HAP-1 (cell line): ENCODE measurements at regions not wholly inside any gene's neighbourhood (a gene's known extent, or its start where the extent isn't known, plus 50 kb on each side); places are given as distances from the start of the nearest gene placed in this dataset.
A peak's percentile ranks its signal among the peaks of the same experiment; 100 is the strongest.

ENCODE experiments used
- DNase-seq, 2 experiments: peaks; one replicate each; pipeline ENCODE4 v3.0.0-alpha.2; 2016 to 2020; ENCODE audit warnings: low spot score in 2 of 2
- H3K27me3 ChIP-seq: fragments of 250-450 bp; sonication (Bioruptor Pico); 2 replicates; pipeline ENCODE4 v1.5.1; 2020; ENCODE audit warnings: low read depth, mild to moderate bottlenecking, moderate library complexity
- H3K36me3 ChIP-seq: fragments of 250-450 bp; sonication (Bioruptor Pico); replicated peaks from 2 replicates; pipeline ENCODE4 v1.5.1; 2020; ENCODE audit warnings: mild to moderate bottlenecking
- H3K4me1 ChIP-seq: fragments of 250-450 bp; sonication (Bioruptor Pico); 2 replicates; pipeline ENCODE4 v1.5.1; 2020; ENCODE audit warnings: mild to moderate bottlenecking
- H3K4me3 ChIP-seq: fragments of 250-450 bp; sonication (Bioruptor Pico); 2 replicates; pipeline ENCODE4 v1.5.1; 2020; ENCODE audit warnings: mild to moderate bottlenecking, moderate library complexity
- H3K9me3 ChIP-seq: fragments of 250-450 bp; sonication (Bioruptor Pico); 2 replicates; pipeline ENCODE4 v1.5.1; 2020; ENCODE audit warnings: mild to moderate bottlenecking, moderate library complexity
- in situ Hi-C: fragments of 300-500 bp; cut with MboI; formaldehyde crosslinking; loops from 3 replicates; pipeline ENCODE4 v1.14.3; 2020; ENCODE audit warnings: low sequenced_read_pairs, inconsistent platforms, mixed read lengths

DNA sequence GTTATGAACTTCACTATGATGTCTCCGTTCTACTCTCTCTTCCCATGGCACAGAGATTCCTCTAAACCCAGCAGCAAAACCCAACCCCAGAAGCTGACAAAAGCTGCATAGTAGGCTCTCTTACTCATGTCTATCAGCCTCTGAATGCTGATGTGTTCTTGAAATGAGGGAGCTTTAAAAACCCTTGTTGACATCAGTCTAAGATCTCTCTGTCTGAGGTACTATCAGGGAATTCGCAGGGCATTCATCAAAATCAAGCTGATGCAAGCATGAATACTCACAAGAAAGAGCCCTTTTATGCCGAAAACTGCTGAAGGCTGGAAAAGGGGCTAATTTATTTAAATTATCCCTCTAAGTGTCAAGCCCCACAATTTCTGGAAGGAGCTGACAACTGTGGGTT, 710.6 kb upstream of the FANCL start:
- H3K4me3 ChIP-seq, result no peak overlapping the region
- H3K4me1 ChIP-seq, result no peaks in the 10 kb centered on the region
- no peaks in the 10 kb centered on the region for H3K9me3 ChIP-seq
- H3K36me3 ChIP-seq, result no peaks in the 10 kb centered on the region
- in situ Hi-C loops, result no loop called here
- no peak for DNase-seq
- H3K27me3 ChIP-seq, result no peaks in the 10 kb centered on the region

DNA sequence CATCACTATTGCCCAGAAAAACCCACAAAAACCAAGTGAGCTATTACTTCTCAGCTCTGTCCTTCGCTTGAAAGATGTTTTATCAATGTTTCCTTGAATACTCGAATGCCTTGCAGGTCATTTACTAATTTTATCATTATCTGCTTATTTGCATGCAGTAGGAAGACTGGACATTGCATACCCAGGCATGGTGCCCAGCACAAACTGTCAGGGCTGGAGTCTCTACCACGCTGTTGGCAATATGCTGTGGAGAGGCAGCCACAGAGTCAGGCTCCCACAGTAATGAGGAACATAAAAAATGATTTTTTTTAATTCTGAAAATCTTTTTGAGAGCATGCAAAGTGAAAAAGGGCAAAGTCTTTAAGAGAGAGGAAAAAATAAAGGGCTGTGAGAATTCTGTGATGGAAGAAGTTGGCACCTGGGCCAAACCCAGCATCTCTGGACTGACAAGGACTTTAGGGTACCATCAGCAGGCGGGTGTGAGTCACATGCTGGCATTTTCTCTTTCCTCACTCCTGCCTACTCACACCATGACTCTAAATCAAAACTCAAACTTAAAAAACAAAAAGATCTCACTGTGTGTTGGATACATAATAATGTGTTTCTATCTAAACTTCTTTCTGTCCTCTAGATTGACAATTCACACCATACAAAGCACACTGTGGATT, 709.8 kb upstream of the FANCL start:
- no peak for DNase-seq
- H3K9me3 ChIP-seq, result no peaks in the 10 kb centered on the region
- H3K4me1 ChIP-seq, result no peaks in the 10 kb centered on the region
- in situ Hi-C loops, result no loop called here
- no peak overlapping the region for H3K4me3 ChIP-seq
- no peaks in the 10 kb centered on the region for H3K27me3 ChIP-seq
- H3K36me3 ChIP-seq, result no peaks in the 10 kb centered on the region

DNA sequence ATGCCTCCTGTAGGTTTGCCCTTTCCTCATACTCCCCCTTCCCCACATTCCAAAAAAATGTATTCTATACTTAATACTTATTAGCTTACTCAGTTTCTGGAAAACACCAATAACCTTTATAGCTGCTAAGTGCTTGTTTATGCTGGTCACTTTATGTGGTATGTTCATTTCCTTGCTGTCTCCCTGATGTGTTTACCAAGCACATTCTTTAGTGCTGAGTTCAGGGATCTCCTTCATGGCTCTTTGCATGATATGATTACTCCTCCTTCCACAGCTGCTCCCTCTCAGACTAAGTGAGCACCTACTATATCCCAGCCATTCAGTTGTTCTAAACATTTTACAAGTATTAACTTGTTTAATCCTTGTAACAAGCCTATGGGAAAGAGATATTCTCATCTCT, 698.3 kb upstream of the FANCL start:
- in situ Hi-C loops, result no loop called here
- no peak for DNase-seq
- H3K4me3 ChIP-seq, result no peak overlapping the region

DNA sequence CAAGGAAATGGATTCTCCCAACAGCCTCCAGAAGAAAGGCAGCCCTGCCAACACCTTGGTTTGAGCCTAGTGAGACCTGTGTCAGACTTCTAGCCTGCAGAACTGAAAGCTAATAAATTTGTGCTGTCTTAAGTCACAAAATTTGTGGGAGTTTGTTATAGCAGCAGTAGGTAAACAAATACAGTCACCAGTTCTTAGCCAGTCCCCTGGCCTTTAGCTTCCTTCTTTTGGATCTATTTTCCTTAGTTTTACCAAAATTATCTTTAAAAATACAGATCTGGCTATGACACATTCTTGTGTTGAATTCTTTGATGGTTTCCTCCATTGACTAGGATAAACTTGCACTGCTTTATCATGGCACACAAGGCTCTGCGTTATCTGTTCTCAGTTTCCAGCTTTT, 697.9 kb upstream of the FANCL start:
- no peak overlapping the region for H3K4me3 ChIP-seq
- peaks cover 11% of the 10 kb centered on the region for H3K4me1 ChIP-seq
- in situ Hi-C loops, result no loop called here
- H3K9me3 ChIP-seq, result peaks cover 7% of the 10 kb centered on the region; the same call in 1 of the 2 replicates
- H3K27me3 ChIP-seq, result no peaks in the 10 kb centered on the region
- DNase-seq, result no peak
- no peaks in the 10 kb centered on the region for H3K36me3 ChIP-seq

More for the DNA sequence above, 698.3 kb upstream of the FANCL start:
- Histone ChIP-seq H3K4me1 (peaks cover 11% of the 10 kb centered on the region), H3K36me3 (no peaks in the 10 kb centered on the region), H3K9me3 (peaks cover 7% of the 10 kb centered on the region; the same call in 1 of the 2 replicates), H3K27me3 (no peaks in the 10 kb centered on the region)

DNA sequence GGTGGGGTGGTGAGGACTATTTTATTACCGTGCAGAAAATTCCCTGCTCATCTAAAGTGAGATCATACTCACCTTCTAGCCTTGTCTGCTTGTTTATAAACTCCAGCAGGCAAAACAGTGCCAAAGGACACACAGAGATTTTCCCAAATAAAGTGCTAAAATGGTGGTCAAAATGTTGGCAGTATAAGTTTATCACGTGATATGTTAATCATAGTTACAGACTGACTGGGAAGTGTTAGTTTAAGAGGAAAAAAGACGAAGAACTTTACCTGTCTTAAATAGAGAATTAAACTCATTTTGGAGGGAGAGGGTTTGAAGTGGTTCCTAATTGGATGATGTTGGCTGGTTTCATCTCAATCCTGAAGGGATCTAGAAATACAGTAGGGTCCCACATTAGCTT, 691.7 kb upstream of the FANCL start:
- in situ Hi-C loops, result no loop called here
- DNase-seq, result no peak
- H3K9me3 ChIP-seq, result no peaks in the 10 kb centered on the region
- H3K27me3 ChIP-seq, result no peaks in the 10 kb centered on the region
- no peak overlapping the region for H3K4me3 ChIP-seq
- H3K4me1 ChIP-seq, result peaks cover 34% of the 10 kb centered on the region
- H3K36me3 ChIP-seq, result no peaks in the 10 kb centered on the region

DNA sequence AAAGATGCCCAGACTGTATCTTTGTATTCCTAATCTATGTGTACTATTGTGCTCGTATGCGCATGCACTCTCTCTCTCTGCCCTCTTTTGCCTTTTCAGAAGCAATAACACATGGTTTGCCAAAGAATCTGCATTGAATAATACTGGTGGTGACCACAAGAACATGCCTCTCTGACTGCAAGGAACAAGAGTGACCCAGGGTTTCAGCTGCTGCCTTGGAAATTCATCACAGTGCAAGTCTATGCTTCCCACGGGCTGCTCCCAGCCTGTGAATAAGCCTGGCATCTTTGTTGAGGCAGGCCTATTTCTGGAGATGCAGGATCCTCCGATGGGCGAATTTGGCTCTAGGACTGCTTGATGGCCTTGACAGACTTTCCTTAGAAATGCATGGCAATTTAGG, 689.4 kb upstream of the FANCL start:
- no peak overlapping the region for H3K4me3 ChIP-seq
- no peaks in the 10 kb centered on the region for H3K27me3 ChIP-seq
- DNase-seq, result peak; percentile 40 to 63
- H3K9me3 ChIP-seq, result no peaks in the 10 kb centered on the region
- no peaks in the 10 kb centered on the region for H3K36me3 ChIP-seq
- in situ Hi-C loops, result no loop called here
- H3K4me1 ChIP-seq, result peaks cover 29% of the 10 kb centered on the region

DNA sequence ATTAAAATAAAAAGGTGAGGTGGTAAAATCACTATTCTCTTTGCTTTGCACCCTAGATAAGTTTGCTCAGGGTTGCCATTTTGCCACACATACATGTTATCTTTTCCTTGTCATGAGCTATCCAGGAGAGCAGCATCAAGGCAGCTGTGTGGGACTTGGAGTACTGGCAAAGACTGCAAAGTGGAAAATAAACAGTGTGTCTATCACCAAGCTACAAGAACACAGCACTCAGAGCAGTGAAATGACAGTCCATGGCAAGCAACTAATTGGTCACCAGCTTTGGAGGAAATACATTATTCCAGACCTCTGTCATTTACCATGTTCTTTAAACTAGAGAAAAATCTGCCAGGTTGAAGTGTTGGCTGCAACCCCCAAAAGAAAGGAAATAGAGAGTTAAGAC, 687.8 kb upstream of the FANCL start:
- no peaks in the 10 kb centered on the region for H3K36me3 ChIP-seq
- peaks cover 25% of the 10 kb centered on the region for H3K4me1 ChIP-seq
- H3K27me3 ChIP-seq, result no peaks in the 10 kb centered on the region
- H3K9me3 ChIP-seq, result no peaks in the 10 kb centered on the region
- in situ Hi-C loops, result no loop called here
- H3K4me3 ChIP-seq, result no peak overlapping the region
- no peak for DNase-seq

DNA sequence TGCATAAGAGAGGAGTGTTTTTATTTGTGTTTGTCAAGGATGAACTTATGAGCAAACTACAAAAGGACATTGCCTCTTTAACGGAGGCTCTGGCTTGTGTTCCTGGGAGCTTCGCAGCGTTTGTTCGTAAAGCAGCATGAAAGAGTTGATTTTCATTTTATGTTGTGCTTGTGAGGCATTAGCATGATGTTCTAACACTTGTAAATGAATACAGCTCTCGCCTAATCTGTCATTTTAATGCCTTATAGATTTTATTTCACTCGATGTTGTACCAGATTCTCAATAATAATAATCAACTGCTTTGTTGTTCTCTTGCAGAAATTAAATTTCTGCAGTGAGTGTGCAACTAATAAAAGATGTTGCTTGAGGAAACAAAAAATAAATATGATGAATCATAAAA, 687.3 kb upstream of the FANCL start:
- in situ Hi-C loops, result no loop called here
- H3K36me3 ChIP-seq, result no peaks in the 10 kb centered on the region
- DNase-seq, result peak; percentile 28 to 63
- no peak overlapping the region for H3K4me3 ChIP-seq
- H3K9me3 ChIP-seq, result no peaks in the 10 kb centered on the region
- H3K4me1 ChIP-seq, result peaks cover 25% of the 10 kb centered on the region
- no peaks in the 10 kb centered on the region for H3K27me3 ChIP-seq

DNA sequence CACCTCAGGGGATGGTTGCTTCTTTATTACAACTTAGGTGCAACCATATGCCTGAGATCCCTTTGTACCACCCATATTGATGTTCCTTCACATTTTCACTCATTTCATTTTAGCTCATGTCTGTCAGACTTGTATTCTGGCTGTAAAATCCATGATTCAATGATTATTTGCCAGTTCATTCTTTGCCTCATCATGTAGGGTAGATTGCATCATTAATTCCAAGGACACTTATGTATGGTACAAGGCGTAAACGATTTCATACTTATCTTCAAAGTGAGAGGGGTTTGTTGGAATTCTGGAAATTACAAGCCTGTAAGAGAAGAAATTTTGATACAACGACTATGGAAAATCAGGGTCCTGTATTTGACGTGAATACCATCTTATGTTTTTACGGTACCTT, 685.0 kb upstream of the FANCL start:
- Histone ChIP-seq H3K9me3 (no peaks in the 10 kb centered on the region), H3K4me3 (no peak overlapping the region), H3K27me3 (no peaks in the 10 kb centered on the region), H3K4me1 (peaks cover 25% of the 10 kb centered on the region), H3K36me3 (no peaks in the 10 kb centered on the region)
- in situ Hi-C loops, result no loop called here
- DNase-seq, result no peak

DNA sequence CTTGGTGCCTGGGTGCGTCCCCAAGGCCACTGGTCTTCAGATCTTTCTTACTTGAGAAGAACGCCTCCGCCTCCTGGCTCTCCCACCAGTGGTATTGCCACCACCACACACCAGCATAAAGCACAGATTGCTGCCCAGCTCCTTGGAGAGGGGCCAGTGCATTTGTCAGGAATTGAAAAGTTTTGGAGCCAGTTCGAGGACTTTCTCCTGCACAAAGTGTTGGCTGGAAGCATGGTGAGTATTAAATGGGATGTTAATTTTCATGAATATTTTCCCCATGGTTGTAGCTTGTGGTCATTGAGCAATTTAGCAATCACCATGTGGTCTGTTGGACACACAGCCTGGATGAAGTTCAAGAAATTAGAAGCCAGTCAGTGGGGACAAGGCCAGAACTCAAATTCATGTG, 684.6 kb upstream of the FANCL start:
- Histone ChIP-seq H3K9me3 (no peaks in the 10 kb centered on the region), H3K27me3 (no peaks in the 10 kb centered on the region)
- in situ Hi-C loops, result no loop called here

DNA sequence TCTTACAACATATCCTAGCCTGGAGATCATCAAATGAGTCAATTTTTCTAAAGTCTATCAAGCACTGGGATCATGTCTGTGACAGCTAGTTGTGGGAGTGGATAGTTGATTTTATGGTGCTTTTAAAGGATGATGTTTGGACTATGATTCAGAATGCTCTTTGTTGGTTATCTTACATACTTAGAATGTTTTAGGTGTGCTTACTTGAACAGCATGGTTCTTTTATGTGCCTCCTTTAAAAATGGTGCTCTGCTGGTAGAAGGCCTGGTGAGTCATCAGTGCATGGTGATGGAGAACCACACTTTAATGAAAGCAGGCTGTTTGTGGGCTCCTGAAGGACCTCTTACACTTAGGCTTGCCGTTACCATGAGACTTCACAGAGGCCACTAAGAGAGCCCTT, 682.7 kb upstream of the FANCL start:
- H3K9me3 ChIP-seq, result no peaks in the 10 kb centered on the region
- no peaks in the 10 kb centered on the region for H3K27me3 ChIP-seq
- H3K4me3 ChIP-seq, result no peak overlapping the region
- in situ Hi-C loops, result no loop called here
- H3K4me1 ChIP-seq, result peaks cover 13% of the 10 kb centered on the region
- no peak for DNase-seq
- H3K36me3 ChIP-seq, result no peaks in the 10 kb centered on the region

More for the DNA sequence above, 684.6 kb upstream of the FANCL start:
- DNase-seq, result no peak
- H3K36me3 ChIP-seq, result no peaks in the 10 kb centered on the region
- H3K4me3 ChIP-seq, result no peak overlapping the region
- peaks cover 22% of the 10 kb centered on the region for H3K4me1 ChIP-seq

DNA sequence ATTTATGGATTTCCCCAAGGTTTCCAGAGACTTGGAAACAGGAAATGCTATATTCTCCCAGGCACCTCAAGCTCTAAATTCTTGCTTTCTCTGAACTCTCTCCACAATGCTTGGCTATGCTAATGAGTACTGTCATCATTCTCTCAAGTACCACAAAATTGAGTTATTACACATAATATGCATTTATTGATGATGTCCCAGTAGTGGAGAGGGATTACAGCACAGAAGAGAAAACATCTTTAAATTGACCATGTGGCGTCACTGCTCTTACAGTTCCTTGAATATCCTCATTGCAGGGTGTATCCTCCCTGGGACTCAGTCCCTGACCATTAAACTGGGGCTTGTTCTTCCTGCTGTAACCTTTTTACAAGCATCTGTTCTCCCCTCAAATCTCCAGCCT, 681.1 kb upstream of the FANCL start:
- Histone ChIP-seq H3K4me1 (peaks cover 12% of the 10 kb centered on the region), H3K27me3 (no peaks in the 10 kb centered on the region), H3K36me3 (no peaks in the 10 kb centered on the region), H3K4me3 (no peak overlapping the region), H3K9me3 (no peaks in the 10 kb centered on the region)
- no peak for DNase-seq
- in situ Hi-C loops, result no loop called here

DNA sequence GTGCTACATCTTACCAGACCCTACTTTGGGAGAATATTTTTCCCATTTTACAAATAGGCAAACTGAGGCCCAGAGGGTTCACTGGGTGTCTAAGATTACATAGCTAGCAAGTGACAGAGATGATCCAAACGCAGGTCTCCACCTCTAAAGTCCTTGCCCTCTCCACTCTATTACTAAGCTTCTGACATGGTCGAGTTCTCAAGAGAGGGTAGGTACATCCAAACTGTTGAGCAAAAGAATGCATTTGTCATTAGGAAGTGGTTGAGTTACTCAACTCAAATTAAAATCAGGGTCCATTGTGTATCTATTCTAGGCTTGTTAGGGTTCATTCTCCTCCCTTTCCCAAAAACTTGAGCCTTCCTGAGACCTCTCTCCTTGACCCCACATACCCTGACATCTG, 680.6 kb upstream of the FANCL start:
- H3K9me3 ChIP-seq, result no peaks in the 10 kb centered on the region
- in situ Hi-C loops, result no loop called here
- H3K4me3 ChIP-seq, result no peak overlapping the region
- H3K27me3 ChIP-seq, result no peaks in the 10 kb centered on the region
- peaks cover 15% of the 10 kb centered on the region for H3K4me1 ChIP-seq
- H3K36me3 ChIP-seq, result no peaks in the 10 kb centered on the region
- no peak for DNase-seq

DNA sequence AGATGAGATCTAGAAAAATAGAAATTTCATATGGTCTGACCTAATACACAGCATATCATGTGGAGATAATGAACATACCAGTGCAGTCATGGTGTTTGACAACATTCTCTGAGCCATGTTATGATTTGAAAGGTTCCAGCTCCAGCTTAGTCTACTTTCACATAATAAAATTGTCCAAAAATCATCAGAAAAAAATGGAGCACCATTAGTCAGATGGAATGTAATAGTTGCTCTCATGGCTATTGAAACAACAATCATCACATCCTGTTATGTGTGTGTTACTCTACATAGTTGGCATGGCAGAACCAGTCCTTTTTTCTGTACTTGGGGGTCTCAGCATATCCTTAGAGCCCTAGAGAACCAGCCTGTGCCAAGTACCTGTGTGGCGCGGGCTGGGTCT, 678.9 kb upstream of the FANCL start:
- H3K9me3 ChIP-seq, result no peaks in the 10 kb centered on the region
- H3K36me3 ChIP-seq, result no peaks in the 10 kb centered on the region
- DNase-seq, result no peak
- H3K4me1 ChIP-seq, result peaks cover 15% of the 10 kb centered on the region
- in situ Hi-C loops, result no loop called here
- H3K4me3 ChIP-seq, result no peak overlapping the region
- no peaks in the 10 kb centered on the region for H3K27me3 ChIP-seq

DNA sequence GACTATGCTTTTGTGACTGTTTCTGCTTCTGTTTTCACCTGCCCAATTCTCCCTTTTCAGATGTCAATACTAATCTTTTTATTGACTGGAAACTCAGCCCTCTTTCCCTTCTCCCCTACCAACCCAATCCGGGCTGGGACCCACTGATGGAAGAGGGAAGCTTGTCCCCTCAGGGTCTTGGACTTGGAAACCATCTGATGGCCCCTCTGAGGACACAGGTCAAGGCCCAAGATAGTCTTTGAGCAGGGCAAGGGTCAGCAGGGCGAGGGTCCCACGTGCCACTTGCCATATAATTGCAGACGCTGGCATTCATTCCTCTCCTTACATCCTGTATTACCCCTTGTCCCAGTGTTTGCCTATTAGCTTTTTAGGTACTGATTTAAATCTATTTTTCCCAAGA, 678.2 kb upstream of the FANCL start:
- H3K27me3 ChIP-seq, result no peaks in the 10 kb centered on the region
- peaks cover 21% of the 10 kb centered on the region for H3K4me1 ChIP-seq
- in situ Hi-C loops, result no loop called here
- DNase-seq, result no peak
- H3K36me3 ChIP-seq, result no peaks in the 10 kb centered on the region
- H3K9me3 ChIP-seq, result no peaks in the 10 kb centered on the region
- no peak overlapping the region for H3K4me3 ChIP-seq
